LNCAP (cell line): ENCODE measurements at regions not wholly inside any gene's neighbourhood (a gene's known extent, or its start where the extent isn't known, plus 50 kb on each side); places are given as distances from the start of the nearest gene placed in this dataset.

ENCODE experiments used
- CTCF ChIP-seq: fragments of 450-650 bp; IDR thresholded peaks from 2 replicates; pipeline ENCODE4 v1.5.1; 2017; ENCODE audit warnings: mild to moderate bottlenecking

- TF ChIP-seq CTCF, result no peak
Observed at GRCh38 chr2:181771356-181771755, 91.0 kb upstream of the NEUROD1 start.

DNA sequence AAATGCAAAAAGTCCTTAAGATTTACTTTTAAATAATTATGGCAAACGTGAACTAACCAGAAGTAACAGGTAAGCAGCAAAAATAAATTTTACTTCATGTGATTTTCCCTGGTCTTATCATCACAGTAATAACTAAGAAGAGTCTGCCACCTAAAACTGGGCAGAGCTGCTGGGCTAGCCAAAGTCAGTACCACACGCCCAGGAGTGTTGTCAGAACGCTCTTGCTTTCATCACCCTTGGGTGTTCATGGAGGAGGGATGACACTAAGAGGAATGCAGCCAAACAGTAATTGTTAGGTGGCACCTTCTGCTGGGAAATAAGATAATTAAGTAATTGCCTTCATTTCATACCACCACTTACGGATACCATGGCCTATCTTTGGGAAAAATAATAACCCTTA is 92.0 kb upstream of the NEUROD1 start:
- no peak for TF ChIP-seq CTCF

DNA sequence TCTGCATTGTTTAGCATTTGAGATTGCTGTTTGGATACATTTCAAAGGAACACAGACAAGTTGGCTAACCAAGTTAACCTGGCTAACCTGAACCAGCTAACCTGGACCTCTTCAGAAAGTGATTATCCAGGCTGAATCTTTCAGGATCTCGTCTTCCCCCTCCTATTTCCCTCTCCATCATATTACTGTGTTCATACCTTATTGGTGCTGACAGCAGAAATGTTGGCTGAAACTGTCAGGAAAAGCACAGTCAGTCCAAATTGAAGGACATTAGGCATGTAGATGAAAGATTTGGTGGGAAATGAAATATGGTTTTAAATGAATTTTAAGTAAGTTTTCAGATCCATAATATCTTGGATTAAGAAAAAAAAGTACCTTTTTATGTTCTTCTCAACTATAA is 92.5 kb upstream of the NEUROD1 start:
- no peak for TF ChIP-seq CTCF

- TF ChIP-seq CTCF, result no peak
Observed at GRCh38 chr2:181774685-181775084, 94.4 kb upstream of the NEUROD1 start.

DNA sequence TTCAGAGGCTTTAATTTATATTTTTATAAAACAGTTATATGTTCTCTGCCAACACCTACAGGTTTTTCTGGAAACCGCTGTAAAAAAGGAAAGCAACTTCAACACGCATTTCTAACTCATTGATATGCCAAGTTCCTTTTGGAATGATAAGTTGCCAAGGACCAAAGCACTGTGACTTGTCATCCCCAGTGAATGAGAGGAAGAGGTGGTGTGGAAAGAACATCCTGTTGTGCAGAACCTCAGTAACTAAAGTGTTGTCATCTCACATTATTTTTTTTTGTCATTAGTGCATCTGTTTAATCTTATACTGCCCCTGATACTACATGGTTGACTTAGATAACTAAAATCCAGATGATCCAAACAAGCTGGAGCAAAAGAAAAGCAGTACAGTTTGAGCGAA is 96.0 kb upstream of the NEUROD1 start:
- no peak for TF ChIP-seq CTCF

- TF ChIP-seq CTCF, result no peak
Observed at GRCh38 chr2:181777734-181778133, 97.4 kb upstream of the NEUROD1 start.

- no peak for TF ChIP-seq CTCF
Observed at GRCh38 chr2:181778621-181779201, 98.4 kb upstream of the NEUROD1 start.
